Ascending aorta (tissue), 2 donors: ENCODE measurements at regions not wholly inside any gene's neighbourhood (a gene's known extent, or its start where the extent isn't known, plus 50 kb on each side); places are given as distances from the start of the nearest gene placed in this dataset.

ENCODE experiments used
- DNase-seq, 2 donors: peaks; one replicate each; pipeline ENCODE4 v3.0.0-alpha.2; 2019; ENCODE audit warnings: low spot score in 2 of 2
- H3K27ac ChIP-seq, 2 donors: fragments of 200-600 bp; sonication (generic); one replicate each; pipeline ENCODE4 v1.5.1; 2016 to 2017; ENCODE audit warnings: mild to moderate bottlenecking in 1 of 2
- H3K27me3 ChIP-seq: fragments of 200-600 bp; sonication (generic); one replicate; pipeline ENCODE4 v1.5.1; 2017
- H3K36me3 ChIP-seq, 2 donors: fragments of 200-600 bp; sonication (generic); one replicate each; pipeline ENCODE4 v1.5.1; 2016
- H3K4me1 ChIP-seq, 2 donors: fragments of 200-600 bp; sonication (generic); one replicate each; pipeline ENCODE4 v1.5.1; 2016 to 2017; ENCODE audit warnings: mild to moderate bottlenecking in 1 of 2
- H3K4me3 ChIP-seq, 2 donors: fragments of 200-600 bp; sonication (generic); one replicate each; pipeline ENCODE4 v1.5.1; 2016 to 2017; ENCODE audit warnings: mild to moderate bottlenecking in 1 of 2
- H3K9me3 ChIP-seq, 2 donors: fragments of 200-600 bp; sonication (generic); one replicate each; pipeline ENCODE4 v1.5.1; 2016
- intact Hi-C: fragments of 100-400 bp; cut with DNase I; formaldehyde crosslinking; loops from one replicate; pipeline ENCODE4 v1.15.1; 2023
- TF ChIP-seq, protein P1 (sequence below), 3 experiments: fragments of 200-600 bp in 2 of 3; fragments of 450-650 bp in 1 of 3; sonication (generic) in 2 of 3; IDR thresholded peaks; one replicate each; pipeline ENCODE4 v1.5.1; 2016 to 2019; ENCODE audit warnings: antibody characterized with exemption in 3 of 3, mild to moderate bottlenecking in 1 of 3, moderate library complexity in 1 of 3

DNA sequence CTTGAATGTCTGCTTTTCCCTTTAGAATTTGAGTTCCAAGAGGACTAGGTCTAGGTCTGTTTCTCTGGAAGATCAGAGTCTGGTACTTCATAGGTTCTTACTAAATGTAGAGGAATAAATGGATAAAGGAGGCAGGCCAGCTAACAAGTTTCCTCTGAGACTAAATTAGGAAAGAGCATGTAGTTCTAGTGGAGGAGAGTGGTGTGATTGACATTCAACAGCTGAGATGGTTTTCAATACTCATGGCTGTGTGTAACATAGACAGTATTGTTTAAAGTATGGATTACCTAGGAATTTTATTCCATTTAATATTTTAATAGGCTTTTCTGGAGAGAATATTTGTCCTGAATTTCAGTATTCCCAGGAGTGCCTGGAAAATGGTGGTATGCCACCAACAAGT lies 364.7 kb downstream of the METTL15 start:
- no peaks in the 10 kb centered on the region for H3K27me3 ChIP-seq
- H3K4me3 ChIP-seq: no peak overlapping the region
- H3K4me1 ChIP-seq: no peaks in the 10 kb centered on the region
- DNase-seq: no peak
- H3K9me3 ChIP-seq: no peaks in the 10 kb centered on the region
- TF ChIP-seq, protein P1, sequence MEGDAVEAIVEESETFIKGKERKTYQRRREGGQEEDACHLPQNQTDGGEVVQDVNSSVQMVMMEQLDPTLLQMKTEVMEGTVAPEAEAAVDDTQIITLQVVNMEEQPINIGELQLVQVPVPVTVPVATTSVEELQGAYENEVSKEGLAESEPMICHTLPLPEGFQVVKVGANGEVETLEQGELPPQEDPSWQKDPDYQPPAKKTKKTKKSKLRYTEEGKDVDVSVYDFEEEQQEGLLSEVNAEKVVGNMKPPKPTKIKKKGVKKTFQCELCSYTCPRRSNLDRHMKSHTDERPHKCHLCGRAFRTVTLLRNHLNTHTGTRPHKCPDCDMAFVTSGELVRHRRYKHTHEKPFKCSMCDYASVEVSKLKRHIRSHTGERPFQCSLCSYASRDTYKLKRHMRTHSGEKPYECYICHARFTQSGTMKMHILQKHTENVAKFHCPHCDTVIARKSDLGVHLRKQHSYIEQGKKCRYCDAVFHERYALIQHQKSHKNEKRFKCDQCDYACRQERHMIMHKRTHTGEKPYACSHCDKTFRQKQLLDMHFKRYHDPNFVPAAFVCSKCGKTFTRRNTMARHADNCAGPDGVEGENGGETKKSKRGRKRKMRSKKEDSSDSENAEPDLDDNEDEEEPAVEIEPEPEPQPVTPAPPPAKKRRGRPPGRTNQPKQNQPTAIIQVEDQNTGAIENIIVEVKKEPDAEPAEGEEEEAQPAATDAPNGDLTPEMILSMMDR (IDR thresholded peaks at IDR 0.05): no peak
- no peaks in the 10 kb centered on the region for H3K36me3 ChIP-seq
- intact Hi-C loops: no loop called here
- no peak overlapping the region for H3K27ac ChIP-seq

DNA sequence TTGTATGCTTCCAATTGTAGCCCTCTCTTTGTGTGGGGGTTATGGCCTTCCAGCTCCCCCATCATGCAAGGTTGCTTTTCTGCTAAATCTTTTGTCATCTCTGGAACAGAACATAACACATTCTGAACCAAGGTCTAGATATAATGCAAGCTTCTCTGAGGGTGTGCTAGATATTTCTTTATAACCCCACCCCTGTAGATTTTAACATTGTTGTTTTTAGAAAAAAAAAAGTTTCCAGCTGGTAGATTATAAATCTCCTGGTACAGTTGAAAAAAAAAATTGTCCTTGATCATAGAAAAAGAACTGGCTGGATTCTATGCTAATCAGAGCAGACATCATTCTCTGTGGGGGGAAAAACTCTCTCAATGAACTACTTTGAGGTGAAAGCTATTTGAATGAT lies 363.3 kb downstream of the METTL15 start:
- intact Hi-C loops: no loop called here
- H3K36me3 ChIP-seq: no peaks in the 10 kb centered on the region
- TF ChIP-seq, protein P1 (IDR thresholded peaks at IDR 0.05): no peak
- H3K9me3 ChIP-seq: no peaks in the 10 kb centered on the region
- no peaks in the 10 kb centered on the region for H3K4me1 ChIP-seq
- no peak overlapping the region for H3K27ac ChIP-seq
- no peak for DNase-seq
- no peak overlapping the region for H3K4me3 ChIP-seq
- H3K27me3 ChIP-seq: no peaks in the 10 kb centered on the region

GRCh38 chr11:28470180-28470579 lies 362.0 kb downstream of the METTL15 start:
- no peak overlapping the region for H3K4me3 ChIP-seq
- no peak for DNase-seq
- intact Hi-C loops: no loop called here
- TF ChIP-seq, protein P1 (IDR thresholded peaks at IDR 0.05): no peak
- no peaks in the 10 kb centered on the region for H3K27me3 ChIP-seq
- no peaks in the 10 kb centered on the region for H3K4me1 ChIP-seq
- H3K9me3 ChIP-seq: no peaks in the 10 kb centered on the region
- H3K27ac ChIP-seq: no peak overlapping the region
- no peaks in the 10 kb centered on the region for H3K36me3 ChIP-seq

GRCh38 chr11:28466506-28466905 lies 358.3 kb downstream of the METTL15 start:
- DNase-seq: no peak
- Histone ChIP-seq H3K4me1 (no peaks in the 10 kb centered on the region), H3K36me3 (no peaks in the 10 kb centered on the region), H3K9me3 (no peaks in the 10 kb centered on the region), H3K27me3 (no peaks in the 10 kb centered on the region), H3K4me3 (no peak overlapping the region), H3K27ac (no peak overlapping the region)
- intact Hi-C loops: no loop called here
- TF ChIP-seq, protein P1 (IDR thresholded peaks at IDR 0.05): no peak

- DNase-seq: no peak
- Histone ChIP-seq H3K36me3 (no peaks in the 10 kb centered on the region), H3K27ac (no peak overlapping the region), H3K4me1 (no peaks in the 10 kb centered on the region), H3K4me3 (no peak overlapping the region), H3K27me3 (no peaks in the 10 kb centered on the region), H3K9me3 (no peaks in the 10 kb centered on the region)
- intact Hi-C loops: no loop called here
- TF ChIP-seq, protein P1 (IDR thresholded peaks at IDR 0.05): no peak
Measured at GRCh38 chr11:28464252-28464867, 356.2 kb downstream of the METTL15 start.

GRCh38 chr11:28463826-28464225 lies 355.6 kb downstream of the METTL15 start:
- Histone ChIP-seq H3K36me3 (no peaks in the 10 kb centered on the region), H3K4me1 (no peaks in the 10 kb centered on the region), H3K9me3 (no peaks in the 10 kb centered on the region), H3K27me3 (no peaks in the 10 kb centered on the region), H3K4me3 (no peak overlapping the region), H3K27ac (no peak overlapping the region)
- TF ChIP-seq, protein P1 (IDR thresholded peaks at IDR 0.05): no peak
- intact Hi-C loops: no loop called here
- no peak for DNase-seq
